Vagina (tissue), 2 donors: ENCODE measurements at regions not wholly inside any gene's neighbourhood (a gene's known extent, or its start where the extent isn't known, plus 50 kb on each side); places are given as distances from the start of the nearest gene placed in this dataset.

ENCODE experiments used
- CTCF ChIP-seq, 3 experiments: fragments of 450-650 bp in 2 of 3; fragments of 200-600 bp in 1 of 3; sonication (generic) in 1 of 3; IDR thresholded peaks; one replicate each; pipeline ENCODE4 v1.5.1; 2017 to 2019; ENCODE audit warnings: antibody characterized with exemption in 3 of 3, mild to moderate bottlenecking in 2 of 3, moderate library complexity in 2 of 3
- POLR2A ChIP-seq, 2 donors: fragments of 450-650 bp; IDR thresholded peaks; one replicate each; pipeline ENCODE4 v1.6.1; 2017; ENCODE audit warnings: antibody characterized with exemption in 2 of 2, mild to moderate bottlenecking in 2 of 2, moderate library complexity in 2 of 2
- POLR2AphosphoS5 ChIP-seq, 2 donors: sonication (generic); formaldehyde crosslinking; IDR thresholded peaks; one replicate each; pipeline ENCODE4 v1.9.0; 2017; ENCODE audit warnings: antibody characterized with exemption in 2 of 2, mild to moderate bottlenecking in 2 of 2, low read depth in 1 of 2; ENCODE audit not compliant: insufficient read depth in 1 of 2

GRCh38 chr10:71006506-71006905, 118.1 kb upstream of the PCBD1 start:
- no peak for TF ChIP-seq CTCF (IDR thresholded peaks at IDR 0.05)
- no peak for TF ChIP-seq POLR2AphosphoS5 (IDR thresholded peaks at IDR 0.05; ENCODE audit: insufficient read depth in 1 of 2, low read depth in 1 of 2)
- no peak for TF ChIP-seq POLR2A (IDR thresholded peaks at IDR 0.05)
